GM19328 (cell line): ENCODE measurements at regions not wholly inside any gene's neighbourhood (a gene's known extent, or its start where the extent isn't known, plus 50 kb on each side); places are given as distances from the start of the nearest gene placed in this dataset.
"Not testable (repeated sequence)": the region's sequence is repeated elsewhere in the genome, so short reads cannot be mapped to it uniquely, and the experiment has no call there.

Source experiments
- ATAC-seq: cut with Tn5 transposase; IDR thresholded peaks from one replicate; pipeline ENCODE4 v1.9.1; 2021; ENCODE audit warnings: mild to moderate bottlenecking, moderate library complexity; ENCODE audit not compliant: unreplicated experiment

- no peak for ATAC-seq
Measured at GRCh38 chr5:101278011-101278687, 375.1 kb upstream of the ST8SIA4 start.

GRCh38 chr5:101271945-101272344 lies 368.9 kb upstream of the ST8SIA4 start:
- no peak for ATAC-seq

DNA sequence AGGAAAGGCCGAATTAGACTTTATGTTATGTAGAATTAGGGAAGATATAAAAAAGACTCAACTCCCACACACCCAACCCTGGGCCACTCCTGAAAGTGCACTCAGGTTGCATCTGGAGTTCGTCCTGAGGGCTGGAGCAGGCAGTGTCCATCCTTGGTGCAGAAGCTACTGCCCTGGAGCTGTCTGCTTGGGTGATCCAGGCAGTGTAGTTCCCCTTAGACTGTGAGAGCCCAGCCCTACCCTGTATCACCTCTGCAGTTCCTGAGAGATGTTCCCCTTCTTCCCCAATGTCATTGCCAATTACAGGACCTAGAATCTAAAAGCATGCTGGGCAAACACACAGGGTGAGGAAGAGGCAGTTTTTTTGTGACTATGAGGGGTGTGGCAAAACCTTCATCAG lies 368.3 kb upstream of the ST8SIA4 start:
- no peak for ATAC-seq

DNA sequence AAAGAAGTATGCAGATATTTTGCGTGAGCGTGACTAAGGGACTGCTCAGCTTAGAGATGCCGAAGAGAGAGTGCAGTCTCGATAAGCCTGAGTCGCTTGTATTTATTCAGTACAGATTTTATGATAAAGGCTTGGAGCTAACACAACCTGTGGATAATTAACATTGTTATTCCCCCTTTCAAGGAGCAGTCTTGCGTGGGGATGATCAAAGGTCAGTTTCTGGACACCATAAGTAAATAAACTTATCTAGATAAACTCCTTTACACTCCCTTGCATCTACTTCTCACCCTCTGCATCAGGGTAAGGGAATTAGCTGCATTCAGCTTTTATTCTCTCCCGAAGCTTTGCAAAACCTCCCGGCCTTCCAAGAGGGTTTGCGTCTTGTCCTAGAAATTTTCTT lies 357.8 kb upstream of the ST8SIA4 start:
- no peak for ATAC-seq

GRCh38 chr5:101253096-101253495 lies 350.0 kb upstream of the ST8SIA4 start:
- ATAC-seq = no peak

DNA sequence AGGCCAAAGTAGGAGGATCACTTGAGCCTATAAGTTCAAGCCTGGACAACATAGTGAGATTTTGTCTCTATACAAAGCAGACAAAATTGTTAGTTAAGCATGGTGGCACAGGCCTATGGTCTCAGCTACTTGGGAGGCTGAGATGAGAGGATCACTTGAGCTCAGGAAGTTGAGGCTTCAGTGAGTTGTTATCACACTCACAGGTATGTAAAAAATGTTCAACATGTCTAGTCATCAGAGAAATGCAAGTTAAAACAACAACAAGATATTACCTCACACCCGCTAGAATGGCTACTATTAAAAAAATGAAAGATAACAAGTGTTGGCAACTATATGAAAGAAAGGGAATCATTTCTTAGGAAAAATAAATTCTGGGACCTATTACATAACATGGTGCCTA lies 341.5 kb upstream of the ST8SIA4 start:
- no peak for ATAC-seq

DNA sequence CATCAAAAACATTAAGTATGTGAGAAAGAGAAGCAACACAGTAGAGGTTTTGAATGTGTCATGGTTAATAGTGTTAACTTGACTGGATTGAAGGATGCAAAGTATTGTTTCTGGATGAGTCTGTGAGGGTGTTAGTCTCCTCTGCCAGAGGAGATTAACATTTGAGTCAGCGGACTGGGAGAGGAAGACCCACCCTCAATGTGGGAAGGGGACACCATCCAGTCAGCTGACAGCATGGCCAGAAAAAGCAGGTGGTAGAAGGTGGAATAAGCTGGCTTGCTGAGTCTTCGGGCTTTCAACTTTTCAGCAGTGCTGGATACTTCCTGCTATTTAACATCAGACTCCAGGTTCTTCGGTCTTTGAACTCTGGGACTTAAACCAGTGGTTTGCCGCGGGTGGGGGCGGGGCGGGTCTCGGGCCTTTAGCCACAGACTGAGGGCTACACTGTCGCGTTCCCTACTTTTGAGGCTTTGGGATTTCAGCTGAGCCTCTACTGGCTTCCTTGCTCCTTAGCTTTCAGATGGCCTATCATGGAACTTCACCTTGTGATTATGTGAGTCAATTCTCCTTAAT lies 309.9 kb upstream of the ST8SIA4 start:
- ATAC-seq = no peak

DNA sequence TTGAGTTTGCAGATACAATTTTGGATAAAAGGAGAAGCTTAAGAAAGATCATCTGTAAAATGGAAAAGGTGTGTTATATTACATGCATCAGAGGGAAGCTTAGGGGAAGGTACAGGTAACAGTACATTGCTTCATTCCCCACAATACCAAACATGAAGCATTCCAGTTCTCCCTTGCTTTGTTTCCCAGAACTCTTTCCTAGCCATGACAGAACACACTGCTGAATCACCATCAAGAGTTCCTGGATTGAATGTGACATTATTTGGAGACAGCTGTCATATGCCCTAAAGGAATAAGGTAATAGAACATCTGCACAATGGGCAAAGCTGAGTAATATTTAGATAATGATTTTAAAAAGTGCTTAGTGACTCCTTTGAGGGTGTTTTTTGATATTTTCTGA lies 303.5 kb upstream of the ST8SIA4 start:
- ATAC-seq = no peak

- not testable (repeated sequence) for ATAC-seq
Measured at GRCh38 chr5:101205065-101205464, 302.0 kb upstream of the ST8SIA4 start.

GRCh38 chr5:101180365-101180764 lies 277.3 kb upstream of the ST8SIA4 start:
- not testable (repeated sequence) for ATAC-seq

DNA sequence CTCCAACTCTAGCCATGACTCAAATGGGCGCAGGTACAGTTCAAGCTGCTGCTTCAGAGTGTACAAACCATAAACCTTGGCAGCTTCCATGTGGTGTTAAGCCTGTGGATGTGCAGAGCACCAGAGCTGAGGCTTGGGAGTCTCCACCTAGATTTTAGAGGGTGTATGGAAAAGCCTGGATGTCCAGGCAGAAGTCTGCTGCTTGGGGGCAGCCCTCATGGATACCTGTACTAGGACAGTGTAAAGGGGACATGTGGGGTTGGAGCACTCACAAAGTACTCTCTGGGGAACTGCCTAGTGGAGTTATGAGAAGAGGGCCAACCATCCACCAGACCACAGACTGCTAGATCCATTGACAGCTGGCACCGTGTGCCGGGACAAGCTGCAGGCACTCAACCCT lies 273.5 kb upstream of the ST8SIA4 start:
- ATAC-seq = no peak

DNA sequence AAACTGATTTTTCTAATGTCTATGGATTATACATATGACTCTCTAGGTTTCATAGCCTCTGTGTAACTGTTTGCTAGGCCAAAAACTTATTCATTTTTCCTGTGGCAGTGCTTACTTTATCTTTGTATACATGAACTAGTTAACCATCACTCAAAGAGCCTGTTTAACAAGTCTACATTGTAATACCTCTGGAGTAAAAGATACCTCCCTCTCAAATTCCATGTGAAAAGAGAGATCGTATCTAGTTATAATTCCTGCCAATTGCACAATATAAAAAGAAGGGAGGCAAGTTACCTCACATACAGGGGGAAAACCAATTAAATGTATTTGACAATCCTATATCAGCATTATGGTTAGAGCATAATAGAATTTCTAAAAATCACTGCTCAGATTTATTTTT lies 271.9 kb upstream of the ST8SIA4 start:
- ATAC-seq = no peak

DNA sequence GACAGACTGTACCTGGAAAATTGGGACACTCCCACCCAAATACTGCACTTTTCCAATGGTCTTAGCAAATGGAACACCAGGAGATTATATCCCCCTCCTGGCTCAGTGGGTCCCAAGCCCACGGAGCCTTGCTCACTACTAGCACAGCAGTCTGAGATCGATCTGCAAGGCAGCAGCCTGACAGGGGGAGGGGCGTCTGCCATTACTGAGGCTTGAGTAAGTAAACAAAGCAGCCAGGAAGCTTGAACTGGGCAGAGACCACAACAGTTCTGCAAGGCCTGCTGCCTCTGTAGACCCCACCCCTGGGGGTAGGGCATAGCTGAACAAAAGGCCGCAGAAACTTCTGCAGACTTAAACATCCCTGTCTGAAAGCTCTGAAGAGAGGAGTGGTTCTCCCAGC lies 260.0 kb upstream of the ST8SIA4 start:
- ATAC-seq = no peak

DNA sequence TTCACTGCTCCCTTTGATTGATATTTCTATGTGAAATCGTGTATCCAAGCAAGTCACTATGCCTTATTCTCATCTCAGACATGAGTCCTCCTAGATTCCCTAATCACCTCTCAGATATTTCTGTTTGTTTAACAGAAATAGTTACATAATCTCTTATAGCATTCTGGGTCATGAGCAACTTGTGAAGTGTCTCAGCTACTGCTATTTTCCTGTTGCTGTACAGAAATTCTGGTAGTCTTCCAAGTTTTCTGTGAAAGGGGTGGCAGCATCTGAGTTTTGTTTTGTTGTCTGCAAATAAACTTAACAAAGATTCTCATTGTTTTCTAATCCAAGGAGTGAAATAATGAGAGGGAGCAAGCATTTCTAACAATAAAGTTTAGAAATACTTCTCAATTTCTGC lies 256.9 kb upstream of the ST8SIA4 start:
- ATAC-seq = no peak

DNA sequence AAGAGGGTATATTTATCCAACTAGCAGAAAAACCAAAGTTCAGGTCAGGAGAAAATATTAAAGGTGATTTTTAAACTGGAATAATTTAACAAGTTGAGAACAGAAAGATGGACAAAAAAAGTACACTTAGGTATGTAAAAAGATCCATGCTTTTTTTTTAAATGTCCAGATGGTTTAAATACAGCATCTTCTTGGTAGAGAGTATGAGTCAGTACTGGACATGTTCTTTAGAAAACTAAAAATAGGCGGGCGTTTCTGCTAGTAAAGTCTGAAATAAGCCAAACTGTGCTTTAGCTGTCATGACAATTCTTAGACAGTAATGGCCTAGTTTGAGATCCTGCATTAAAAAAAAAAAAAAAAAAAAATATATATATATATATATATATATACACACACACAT lies 255.9 kb upstream of the ST8SIA4 start:
- ATAC-seq = no peak

GRCh38 chr5:101153526-101153925 lies 250.4 kb upstream of the ST8SIA4 start:
- no peak for ATAC-seq

DNA sequence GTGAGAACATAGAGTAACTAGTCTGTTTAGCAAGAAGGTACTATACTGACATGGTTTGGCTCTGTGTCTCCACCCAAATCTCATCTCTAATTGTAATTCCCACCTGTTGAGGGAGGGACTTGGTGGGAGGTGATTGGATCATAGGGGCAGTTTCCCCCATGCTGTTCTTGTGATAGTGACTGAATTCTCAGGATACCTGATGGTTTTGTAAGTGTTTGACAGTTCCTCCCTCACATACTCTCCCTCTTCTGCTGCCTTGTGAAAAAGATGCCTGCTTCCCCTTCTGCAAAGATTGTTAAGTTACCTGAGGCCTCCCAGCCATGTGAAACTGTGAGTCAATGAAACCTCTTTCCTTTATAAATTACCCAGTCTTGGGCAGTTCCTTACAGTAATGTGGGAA lies 240.4 kb upstream of the ST8SIA4 start:
- ATAC-seq = no peak

GRCh38 chr5:101142102-101142501 lies 239.0 kb upstream of the ST8SIA4 start:
- ATAC-seq = no peak

DNA sequence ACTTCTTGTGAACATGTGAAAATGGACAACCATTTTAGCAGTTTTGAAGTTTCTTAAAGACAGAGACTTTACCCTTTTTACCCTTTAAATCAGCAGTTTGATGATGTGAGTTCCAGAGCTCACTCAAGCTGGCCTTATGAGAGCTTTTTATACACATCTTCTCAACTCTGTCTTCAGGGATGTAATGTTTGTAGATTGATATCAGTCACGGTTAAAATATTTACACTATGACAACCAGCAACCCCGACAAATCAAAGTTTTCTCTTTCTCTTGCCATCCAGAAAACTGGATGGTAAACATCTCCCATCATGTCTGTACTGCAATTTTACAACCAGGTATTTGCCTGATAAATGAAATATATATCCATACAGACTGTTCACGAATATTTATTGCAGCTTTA lies 233.4 kb upstream of the ST8SIA4 start:
- ATAC-seq = no peak

DNA sequence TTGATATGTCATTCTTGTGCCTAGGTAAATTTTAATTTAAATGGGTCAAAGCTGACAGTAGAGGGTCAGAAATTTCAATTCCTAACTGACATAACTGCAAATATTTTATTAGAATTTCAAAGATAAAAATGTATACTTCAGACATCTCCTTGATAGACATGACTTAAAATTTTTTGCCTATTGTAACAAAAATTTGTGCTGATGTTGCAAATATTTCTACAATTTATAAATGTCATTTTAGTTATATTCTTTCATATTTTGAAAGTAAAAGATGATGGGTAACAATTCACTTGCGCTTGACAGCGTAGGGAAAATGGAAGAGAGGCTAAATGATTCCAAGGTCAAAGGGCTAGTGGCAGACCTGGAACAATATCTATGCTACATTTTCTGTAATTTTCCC lies 220.3 kb upstream of the ST8SIA4 start:
- no peak for ATAC-seq

DNA sequence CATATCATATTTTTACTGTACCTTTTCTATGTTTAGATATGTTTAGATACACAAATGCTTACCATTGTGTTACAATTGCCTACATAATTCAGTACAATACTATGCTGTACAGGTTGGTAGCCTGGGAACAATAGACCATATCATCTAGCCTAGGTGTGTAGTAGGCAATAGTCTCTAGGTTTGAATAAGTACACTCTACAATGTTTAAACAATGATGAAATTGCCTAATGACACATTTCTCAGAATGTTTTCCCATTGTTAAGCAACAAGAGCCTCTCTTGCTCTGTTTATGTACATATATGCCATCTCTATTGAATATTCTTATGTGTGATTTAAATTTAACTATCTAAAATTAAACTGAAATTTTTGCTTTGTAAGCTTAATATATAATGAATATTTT lies 209.6 kb upstream of the ST8SIA4 start:
- ATAC-seq = no peak

- ATAC-seq = no peak
Measured at GRCh38 chr5:101103874-101104273, 200.8 kb upstream of the ST8SIA4 start.

GRCh38 chr5:101102506-101102905 lies 199.4 kb upstream of the ST8SIA4 start:
- ATAC-seq = no peak
